SH-SY5Y (cell line): ENCODE measurements at regions not wholly inside any gene's neighbourhood (a gene's known extent, or its start where the extent isn't known, plus 50 kb on each side); places are given as distances from the start of the nearest gene placed in this dataset.

Experiments used
- GATA2 ChIP-seq: IDR thresholded peaks from 2 replicates; pipeline ENCODE4 v1.6.1; 2011; ENCODE audit warnings: mild to moderate bottlenecking, low read depth, low read length
- GATA3 ChIP-seq: IDR thresholded peaks from 2 replicates; pipeline ENCODE4 v1.6.1; 2011; ENCODE audit warnings: low read depth, mild to moderate bottlenecking, low read length, moderate library complexity

DNA sequence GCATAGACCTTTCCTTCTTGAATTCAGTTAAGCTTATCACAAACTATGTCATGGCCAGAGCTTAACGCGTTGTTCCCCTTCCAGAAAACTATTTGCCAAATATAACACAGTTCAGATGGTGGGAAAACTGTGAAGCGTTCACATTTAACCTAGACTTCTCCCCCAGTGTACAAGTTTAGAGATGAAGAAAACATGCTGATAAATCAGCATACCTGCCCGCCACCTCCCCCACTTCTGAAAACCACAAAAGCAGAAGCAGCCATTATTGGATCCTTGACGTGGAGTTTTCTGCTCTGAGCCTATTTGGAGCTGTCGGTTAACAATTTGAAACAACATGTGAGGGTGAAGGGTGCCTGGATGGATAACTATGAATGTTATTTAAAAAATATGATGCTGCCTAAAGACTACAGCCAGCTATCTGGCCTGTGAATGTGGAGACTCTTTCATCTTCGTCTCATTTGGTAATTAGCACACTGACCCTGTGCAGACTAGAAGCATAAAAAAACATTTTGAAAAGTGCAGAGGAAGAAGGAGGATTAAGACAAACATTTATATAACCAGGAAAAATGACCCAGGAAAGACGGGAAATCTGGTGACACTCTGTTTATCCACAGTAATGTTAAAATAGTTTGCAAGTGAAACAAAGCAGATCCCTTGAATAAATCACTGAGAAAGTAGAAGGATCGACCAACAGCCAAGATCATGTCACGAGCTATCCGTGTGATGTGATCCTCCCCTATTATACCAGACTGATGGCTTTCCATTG is 408.2 kb downstream of the AEBP2 start:
- TF ChIP-seq GATA2, result no peak
- TF ChIP-seq GATA3, result no peak
